GM21360 (cell line): ENCODE measurements at regions not wholly inside any gene's neighbourhood (a gene's known extent, or its start where the extent isn't known, plus 50 kb on each side); places are given as distances from the start of the nearest gene placed in this dataset.
"Not testable (repeated sequence)": the region's sequence is repeated elsewhere in the genome, so short reads cannot be mapped to it uniquely, and the experiment has no call there.

ENCODE experiments used
- ATAC-seq: cut with Tn5 transposase; IDR thresholded peaks from one replicate; pipeline ENCODE4 v1.9.1; 2021; ENCODE audit warnings: mild to moderate bottlenecking, moderate library complexity; ENCODE audit not compliant: unreplicated experiment

DNA sequence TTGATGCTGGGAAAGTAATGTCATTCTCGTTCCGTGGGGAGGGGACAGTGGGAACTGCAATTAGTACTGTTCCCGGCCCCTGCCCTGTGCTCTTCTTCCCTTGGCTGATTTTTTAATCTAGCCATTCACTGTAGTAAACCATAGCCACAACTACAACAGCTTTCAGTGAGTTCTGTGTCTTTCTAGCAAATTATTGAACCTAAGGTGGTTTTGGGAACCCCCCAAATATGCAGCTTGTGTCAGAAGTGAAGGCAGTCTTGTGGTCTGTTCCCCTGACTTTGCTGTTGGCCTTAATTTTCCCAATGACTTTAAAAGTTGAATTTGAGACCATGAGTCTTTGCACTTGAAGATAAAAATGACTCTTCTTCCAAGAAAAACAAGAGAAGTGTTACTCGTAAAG lies 114.3 kb upstream of the ETV6 start:
- no peak for ATAC-seq

DNA sequence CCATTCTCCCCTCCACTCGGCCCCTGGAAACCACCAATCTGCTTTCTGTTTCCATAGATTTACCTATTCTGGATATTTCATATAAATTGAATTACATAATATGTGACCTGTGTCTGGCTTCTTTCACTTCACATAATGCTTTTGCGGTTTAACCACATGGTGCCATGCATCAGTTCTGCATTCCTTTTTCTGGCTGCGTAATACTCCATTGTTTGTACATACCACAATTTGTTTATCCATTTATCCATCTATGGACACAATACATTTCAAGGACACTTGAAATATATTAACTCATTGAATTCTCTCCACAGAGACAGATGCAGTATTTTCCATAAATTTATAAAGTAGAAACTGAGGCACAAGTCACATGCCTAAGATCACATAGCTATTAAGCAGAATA lies 110.3 kb upstream of the ETV6 start:
- ATAC-seq = no peak

- ATAC-seq = no peak
Measured at GRCh38 chr12:11540156-11540555, 109.3 kb upstream of the ETV6 start.

DNA sequence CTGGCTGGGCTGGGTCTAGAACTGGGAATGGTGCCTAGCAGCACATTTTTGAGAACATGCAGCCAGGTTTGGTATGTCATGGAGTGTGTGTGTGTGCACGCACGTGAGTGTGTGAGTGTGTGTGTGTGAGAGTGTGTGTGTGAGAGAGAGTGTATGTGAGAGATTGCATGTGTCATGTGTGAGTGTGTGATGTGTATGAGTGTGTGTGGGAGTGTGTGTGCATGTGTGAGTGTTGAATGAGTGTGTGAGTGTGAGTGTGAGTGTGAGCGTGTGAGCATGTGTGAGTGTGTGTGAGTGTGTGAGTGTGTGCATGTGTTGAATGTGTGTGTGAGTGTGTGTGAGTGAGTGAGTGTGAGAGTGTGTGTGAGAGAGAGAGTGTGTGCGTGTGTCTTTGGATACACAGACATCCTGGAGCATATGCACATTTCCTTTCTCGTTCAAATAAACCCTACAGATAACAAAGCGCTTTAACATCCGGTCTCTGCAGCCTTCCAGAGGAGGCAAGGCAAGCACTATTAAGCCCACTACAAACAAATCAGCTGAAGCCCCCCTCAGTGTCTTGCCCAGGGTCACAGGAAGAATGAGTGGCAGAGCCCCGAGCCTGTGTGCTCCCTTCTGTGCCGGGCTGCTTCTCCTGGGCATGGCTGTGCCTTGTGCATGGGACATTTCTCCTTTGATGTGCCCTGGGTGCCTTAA lies 108.7 kb upstream of the ETV6 start:
- no peak for ATAC-seq

- ATAC-seq = no peak
Measured at GRCh38 chr12:11542599-11542998, 106.9 kb upstream of the ETV6 start.

- no peak for ATAC-seq
Measured at GRCh38 chr12:11543457-11544158, 105.9 kb upstream of the ETV6 start.

GRCh38 chr12:11545484-11546330 lies 103.8 kb upstream of the ETV6 start:
- ATAC-seq = peak; percentile 79

- ATAC-seq = not testable (repeated sequence)
Measured at GRCh38 chr12:11546582-11547270, 102.7 kb upstream of the ETV6 start.

GRCh38 chr12:11547271-11547646 lies 102.2 kb upstream of the ETV6 start:
- ATAC-seq = not testable (repeated sequence)

DNA sequence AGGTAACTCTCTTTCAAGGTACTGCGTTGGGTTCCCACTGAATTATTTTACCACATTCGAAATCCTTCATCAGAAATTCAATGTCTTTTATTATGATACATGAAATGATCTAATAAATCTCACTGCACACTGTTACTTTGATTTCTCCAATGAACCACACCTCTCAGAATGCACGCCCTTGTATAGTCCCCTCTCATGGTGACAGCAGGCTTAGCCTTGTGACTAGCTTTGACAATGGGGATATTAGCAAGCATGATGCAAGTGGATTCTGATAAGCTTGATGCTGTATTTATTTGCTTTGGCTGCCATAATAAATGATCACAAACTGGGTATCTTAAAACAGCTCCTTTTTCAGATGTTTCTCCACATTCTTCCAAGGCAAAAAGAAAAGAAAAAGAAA lies 100.4 kb upstream of the ETV6 start:
- ATAC-seq = no peak

- ATAC-seq = peak; percentile 77
Measured at GRCh38 chr12:11553871-11554533, 95.5 kb upstream of the ETV6 start.

DNA sequence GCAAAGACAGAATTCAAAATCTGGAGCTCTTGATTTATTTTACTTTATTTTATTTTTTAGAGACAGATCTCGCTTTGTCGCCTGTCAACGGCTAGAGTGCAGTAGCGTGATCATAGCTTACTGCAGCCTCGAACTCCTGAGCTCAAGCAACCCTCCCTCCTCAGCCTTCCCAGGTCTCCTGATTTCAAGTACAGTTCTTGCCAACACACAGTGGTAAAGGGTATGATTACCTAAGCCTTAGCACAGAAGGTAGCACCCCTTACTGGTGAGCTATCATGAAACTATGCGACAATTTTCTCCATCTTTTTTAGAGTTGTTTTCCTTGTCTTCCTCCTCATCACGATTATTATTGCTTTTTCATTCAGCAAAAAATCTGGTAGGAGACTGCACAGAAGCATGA lies 94.3 kb upstream of the ETV6 start:
- ATAC-seq = no peak

DNA sequence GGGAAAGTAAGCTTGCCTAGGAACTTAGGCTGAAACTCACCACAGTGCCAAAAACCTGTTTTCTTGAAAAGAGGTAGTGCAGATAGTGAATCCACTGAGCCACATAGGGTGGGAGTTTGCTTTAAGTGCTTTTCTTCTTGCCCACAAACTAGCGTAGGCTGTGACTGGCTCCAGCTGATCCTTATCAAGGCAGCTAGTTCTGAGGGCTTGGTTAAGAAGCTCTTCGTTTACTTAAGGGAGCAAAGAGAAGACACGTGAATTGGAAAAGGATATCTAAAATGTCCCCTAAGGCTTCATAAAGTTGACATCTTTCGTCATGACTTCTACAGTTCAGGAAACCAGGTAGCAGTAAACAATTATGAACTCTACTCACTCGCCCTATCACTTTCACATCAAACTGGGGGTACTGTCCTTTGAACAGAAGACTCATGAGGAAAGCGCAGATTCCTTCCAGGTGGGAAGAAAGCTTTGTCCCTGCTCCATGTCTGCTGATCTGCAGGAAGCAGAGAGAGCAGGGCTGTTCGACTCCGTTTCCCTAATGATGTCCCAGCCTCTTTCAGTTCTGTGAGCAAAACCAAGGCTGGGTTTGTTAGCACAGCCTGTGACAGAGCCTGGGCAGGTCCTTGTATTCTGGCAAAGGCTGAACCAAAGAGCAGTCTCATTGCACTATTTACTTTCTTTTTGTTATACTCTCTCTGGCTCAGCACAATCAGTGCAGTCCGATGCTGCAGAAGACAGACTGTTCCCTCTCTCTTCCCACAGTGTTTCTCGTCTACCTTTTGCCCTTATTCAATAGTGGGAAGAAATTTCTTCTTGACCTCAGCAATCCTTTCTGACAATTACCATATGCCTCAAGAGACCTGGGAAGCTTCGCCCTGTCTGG lies 93.5 kb upstream of the ETV6 start:
- ATAC-seq = no peak

- ATAC-seq = no peak
Measured at GRCh38 chr12:11556682-11557081, 92.8 kb upstream of the ETV6 start.

GRCh38 chr12:11559626-11560340 lies 89.7 kb upstream of the ETV6 start:
- no peak for ATAC-seq

- ATAC-seq = no peak
Measured at GRCh38 chr12:11561411-11561810, 88.1 kb upstream of the ETV6 start.

GRCh38 chr12:11563785-11564739 lies 85.4 kb upstream of the ETV6 start:
- no peak for ATAC-seq
